Neural cell (in vitro differentiated cells): ENCODE measurements at regions not wholly inside any gene's neighbourhood (a gene's known extent, or its start where the extent isn't known, plus 50 kb on each side); places are given as distances from the start of the nearest gene placed in this dataset.

ENCODE experiments used
- H2AFZ ChIP-seq: fragments of 200-600, 300-800 bp; sonication (generic), shearing (Covaris generic); 2 replicates; pipeline ENCODE4 v1.6.0; 2014; ENCODE audit warnings: low read depth, mild to moderate bottlenecking, antibody characterized with exemption, low read length, moderate library complexity
- H3F3A ChIP-seq: fragments of 200-600 bp; shearing (Covaris generic); 2 replicates; pipeline ENCODE4 v1.6.1; 2016; ENCODE audit warnings: mild to moderate bottlenecking, moderate library complexity, mixed read lengths, antibody characterized with exemption, low read length; ENCODE audit not compliant: insufficient read depth, poor library complexity, severe bottlenecking
- H3K27ac ChIP-seq: fragments of 200-600, 300-800 bp; sonication (generic), shearing (Covaris generic); 2 replicates; pipeline ENCODE4 v1.5.1; 2014; ENCODE audit warnings: mild to moderate bottlenecking, low read length, moderate library complexity
- H3K27me3 ChIP-seq: fragments of 300-800, 200-600 bp; sonication (generic), shearing (Covaris generic); 2 replicates; pipeline ENCODE4 v1.6.0; 2014; ENCODE audit warnings: mild to moderate bottlenecking, low read depth, low read length, moderate library complexity; ENCODE audit not compliant: insufficient read depth
- H3K36me3 ChIP-seq: fragments of 300-800, 200-600 bp; sonication (generic), shearing (Covaris generic); 2 replicates; pipeline ENCODE4 v1.5.1; 2014; ENCODE audit warnings: mild to moderate bottlenecking, antibody characterized with exemption, low read length, moderate library complexity; ENCODE audit not compliant: insufficient read depth
- H3K4me2 ChIP-seq: fragments of 300-800, 200-600 bp; sonication (generic), shearing (Covaris generic); 2 replicates; pipeline ENCODE4 v1.6.0; 2014; ENCODE audit warnings: mild to moderate bottlenecking, low read length
- H3K4me3 ChIP-seq: fragments of 300-800, 200-600 bp; sonication (generic), shearing (Covaris generic); 2 replicates; pipeline ENCODE4 v1.5.1; 2014; ENCODE audit warnings: mild to moderate bottlenecking, low read length, moderate library complexity
- H3K79me2 ChIP-seq: fragments of 200-600 bp; shearing (Covaris generic); replicated peaks from 2 replicates; pipeline ENCODE4 v1.6.0; 2014; ENCODE audit warnings: mild to moderate bottlenecking, low read length, moderate library complexity; ENCODE audit not compliant: insufficient read depth
- H3K9ac ChIP-seq: fragments of 300-800, 200-600 bp; sonication (generic), shearing (Covaris generic); 2 replicates; pipeline ENCODE4 v1.6.1; 2016; ENCODE audit warnings: mild to moderate bottlenecking, low read length, mixed read lengths
- H3K9me2 ChIP-seq: fragments of 200-600 bp; shearing (Covaris generic); 2 replicates; pipeline ENCODE4 v1.6.1; 2016; ENCODE audit warnings: mild to moderate bottlenecking, low read length, mixed read lengths; ENCODE audit not compliant: insufficient read depth
- H3K9me3 ChIP-seq: fragments of 200-600, 300-800 bp; sonication (generic), shearing (Covaris generic); 2 replicates; pipeline ENCODE4 v1.6.1; 2016; ENCODE audit warnings: mild to moderate bottlenecking, mixed run types, low read length, moderate library complexity, mixed read lengths
- H4K20me1 ChIP-seq: fragments of 200-600 bp; shearing (Covaris generic); 2 replicates; pipeline ENCODE4 v1.6.1; 2016; ENCODE audit warnings: mild to moderate bottlenecking, mixed run types; ENCODE audit not compliant: insufficient read depth
- CTCF ChIP-seq: fragments of 450-650 bp; IDR thresholded peaks from 2 replicates; pipeline ENCODE4 v1.5.1; 2014; ENCODE audit warnings: antibody characterized with exemption, mild to moderate bottlenecking, moderate library complexity; ENCODE audit not compliant: poor library complexity, severe bottlenecking
- EP300 ChIP-seq: fragments of 450-650 bp; conservative IDR thresholded peaks from 2 replicates; pipeline ENCODE4 v1.6.1; 2014; ENCODE audit warnings: antibody characterized with exemption, mild to moderate bottlenecking, moderate library complexity; ENCODE audit not compliant: poor library complexity, severe bottlenecking
- EZH2 ChIP-seq: fragments of 200-600, 300-800 bp; shearing (Covaris generic), sonication (generic); IDR thresholded peaks from 2 replicates; pipeline ENCODE4 v1.6.1; 2014; ENCODE audit warnings: antibody characterized with exemption, low read length, borderline replicate concordance, mild to moderate bottlenecking; ENCODE audit not compliant: insufficient read depth, poor library complexity, severe bottlenecking
- MXI1 ChIP-seq: fragments of 450-650 bp; conservative IDR thresholded peaks from 2 replicates; pipeline ENCODE4 v1.6.1; 2014; ENCODE audit warnings: antibody characterized with exemption, mild to moderate bottlenecking; ENCODE audit not compliant: poor library complexity, severe bottlenecking
- POLR2AphosphoS5 ChIP-seq: IDR thresholded peaks from 2 replicates; pipeline ENCODE4 v1.6.1; 2012
- RAD21 ChIP-seq: fragments of 450-650 bp; conservative IDR thresholded peaks from 2 replicates; pipeline ENCODE4 v1.6.1; 2014; ENCODE audit warnings: antibody characterized with exemption, mild to moderate bottlenecking, moderate library complexity
- REST ChIP-seq: IDR thresholded peaks from 2 replicates; pipeline ENCODE4 v1.6.1; 2012; ENCODE audit warnings: borderline replicate concordance
- SMC3 ChIP-seq: fragments of 450-650 bp; conservative IDR thresholded peaks from 2 replicates; pipeline ENCODE4 v1.6.1; 2014; ENCODE audit warnings: antibody characterized with exemption, mild to moderate bottlenecking, moderate library complexity; ENCODE audit not compliant: poor library complexity
- TAF1 ChIP-seq: IDR thresholded peaks from 2 replicates; pipeline ENCODE4 v1.6.1; 2012; ENCODE audit warnings: low read depth

- Histone ChIP-seq H3K27ac (no peak overlapping the region), H3K9ac (no peak overlapping the region), H2AFZ (no peak overlapping the region), H3K36me3 (no peaks in the 10 kb centered on the region), H3K4me2 (no peak overlapping the region), H3K9me3 (no peaks in the 10 kb centered on the region), H3K4me3 (no peak overlapping the region), H3F3A (no peaks in the 10 kb centered on the region), H4K20me1 (no peaks in the 10 kb centered on the region), H3K9me2 (no peaks in the 10 kb centered on the region), H3K79me2 (no peaks in the 10 kb centered on the region), H3K27me3 (no peaks in the 10 kb centered on the region)
- TF ChIP-seq REST (no peak), TAF1 (no peak), SMC3 (no peak), POLR2AphosphoS5 (no peak), MXI1 (no peak), EP300 (no peak), CTCF (no peak), RAD21 (no peak), EZH2 (no peak)
Observed at GRCh38 chr5:61796773-61797172, 464.7 kb downstream of the ZSWIM6 start.

- no peaks in the 10 kb centered on the region for H3K36me3 ChIP-seq
- H3K79me2 ChIP-seq: no peaks in the 10 kb centered on the region
- H2AFZ ChIP-seq: no peak overlapping the region
- no peaks in the 10 kb centered on the region for H3K9me3 ChIP-seq
- H3K9ac ChIP-seq: no peak overlapping the region
- no peak overlapping the region for H3K4me3 ChIP-seq
- H4K20me1 ChIP-seq: no peaks in the 10 kb centered on the region
- H3K27ac ChIP-seq: no peak overlapping the region
- no peak overlapping the region for H3K4me2 ChIP-seq
- H3K9me2 ChIP-seq: no peaks in the 10 kb centered on the region
- H3K27me3 ChIP-seq: no peaks in the 10 kb centered on the region
- no peaks in the 10 kb centered on the region for H3F3A ChIP-seq
- TF ChIP-seq TAF1: no peak
- no peak for TF ChIP-seq POLR2AphosphoS5
- no peak for TF ChIP-seq SMC3
- TF ChIP-seq CTCF: no peak
- TF ChIP-seq MXI1: no peak
- no peak for TF ChIP-seq RAD21
- no peak for TF ChIP-seq EZH2
- TF ChIP-seq REST: no peak
- TF ChIP-seq EP300: no peak
Observed at GRCh38 chr5:61800450-61800849, 468.4 kb downstream of the ZSWIM6 start.
